HL-60 (cell line): ENCODE measurements at regions not wholly inside any gene's neighbourhood (a gene's known extent, or its start where the extent isn't known, plus 50 kb on each side); places are given as distances from the start of the nearest gene placed in this dataset.

ENCODE experiments used
- DNase-seq, 2 experiments: peaks; one replicate each; pipeline ENCODE4 v3.0.0-alpha.2; 2010 to 2020; ENCODE audit warnings: low read depth in 1 of 2, low spot score in 1 of 2
- H3K27ac ChIP-seq: fragments of 250-450 bp; sonication (Bioruptor Pico); replicated peaks from 2 replicates; pipeline ENCODE4 v1.5.1; 2020; ENCODE audit warnings: mild to moderate bottlenecking, moderate library complexity
- H3K27me3 ChIP-seq: fragments of 250-450 bp; sonication (Bioruptor Pico); 2 replicates; pipeline ENCODE4 v1.5.1; 2021; ENCODE audit warnings: mild to moderate bottlenecking, moderate library complexity; ENCODE audit not compliant: insufficient read depth, poor library complexity, severe bottlenecking
- H3K4me3 ChIP-seq: replicated peaks from 2 replicates; pipeline ENCODE4 v1.5.1; 2011; ENCODE audit warnings: mild to moderate bottlenecking, control low read depth, low read length; ENCODE audit not compliant: insufficient read depth
- CTCF ChIP-seq: IDR thresholded peaks from one replicate; pipeline ENCODE4 v1.5.1; 2011; ENCODE audit warnings: low read length, control low read depth, inconsistent platforms; ENCODE audit not compliant: insufficient read depth
- GABPA ChIP-seq: IDR thresholded peaks from 2 replicates; pipeline ENCODE4 v1.6.1; 2012; ENCODE audit warnings: low read depth
- POLR2AphosphoS5 ChIP-seq: IDR thresholded peaks from 2 replicates; pipeline ENCODE4 v1.6.1; 2012; ENCODE audit warnings: low read depth
- REST ChIP-seq: IDR thresholded peaks from 2 replicates; pipeline ENCODE4 v1.6.1; 2012; ENCODE audit warnings: low read depth; ENCODE audit not compliant: insufficient replicate concordance
- SPI1 ChIP-seq: IDR thresholded peaks from 2 replicates; pipeline ENCODE4 v1.6.1; 2012; ENCODE audit warnings: low read depth, mild to moderate bottlenecking, borderline replicate concordance

- TF ChIP-seq REST (no peak), GABPA (no peak)
- Histone ChIP-seq H3K27ac (no peak overlapping the region), H3K27me3 (no peaks in the 10 kb centered on the region), H3K4me3 (no peak overlapping the region)
- DNase-seq, result no peak
These were observed 208.4 kb upstream of the TCERG1L start for GRCh38 chr10:131519723-131520605.

GRCh38 chr10:131531265-131532190, 220.0 kb upstream of the TCERG1L start:
- Histone ChIP-seq H3K27ac (no peak overlapping the region), H3K27me3 (no peaks in the 10 kb centered on the region)
- no peak for TF ChIP-seq SPI1
- TF ChIP-seq GABPA, result no peak
- no peak for TF ChIP-seq POLR2AphosphoS5
- TF ChIP-seq CTCF, result no peak
- TF ChIP-seq REST, result no peak

GRCh38 chr10:131532291-131532690, 220.8 kb upstream of the TCERG1L start:
- H3K27me3 ChIP-seq, result no peaks in the 10 kb centered on the region
- no peak for TF ChIP-seq GABPA
- no peak for TF ChIP-seq REST
- no peak for TF ChIP-seq POLR2AphosphoS5
- no peak for TF ChIP-seq CTCF
- no peak for TF ChIP-seq SPI1
- no peak overlapping the region for H3K27ac ChIP-seq
- H3K4me3 ChIP-seq, result no peak overlapping the region
- no peak for DNase-seq

More at GRCh38 chr10:131531265-131532190, 220.0 kb upstream of the TCERG1L start:
- H3K4me3 ChIP-seq, result no peak overlapping the region
- DNase-seq, result no peak
